Lung (tissue), 11 donors: ENCODE measurements at regions not wholly inside any gene's neighbourhood (a gene's known extent, or its start where the extent isn't known, plus 50 kb on each side); places are given as distances from the start of the nearest gene placed in this dataset.
A peak's percentile ranks its signal among the peaks of the same experiment; 100 is the strongest.

Experiments
- ATAC-seq: fragments of 200-7000 bp; cut with Tn5 transposase; one replicate; pipeline ENCODE4 v1.9.1; 2020; ENCODE audit warnings: moderate number of reproducible peaks; ENCODE audit not compliant: insufficient read depth, low FRiP score
- DNase-seq, 3 donors: peaks; one replicate each; pipeline ENCODE4 v3.0.0-alpha.2; 2013 to 2017
- H3K27ac ChIP-seq, 2 donors: one replicate each; pipeline ENCODE4 v1.5.1; 2013; ENCODE audit warnings: mild to moderate bottlenecking in 2 of 2, moderate library complexity in 2 of 2, control low read depth in 1 of 2, inconsistent platforms in 1 of 2, low read depth in 1 of 2, low read length in 1 of 2
- H3K27me3 ChIP-seq, 3 donors: one replicate each; pipeline ENCODE4 v1.5.1; 2013; ENCODE audit warnings: low read length in 2 of 3; ENCODE audit not compliant: control insufficient read depth in 3 of 3, insufficient read depth in 3 of 3
- H3K36me3 ChIP-seq, 4 donors: one replicate each; pipeline ENCODE4 v1.5.1; 2013; ENCODE audit warnings: low read length in 4 of 4, mild to moderate bottlenecking in 1 of 4, moderate library complexity in 1 of 4; ENCODE audit not compliant: control insufficient read depth in 4 of 4, insufficient read depth in 4 of 4
- H3K4me1 ChIP-seq, 5 donors: one replicate each; pipeline ENCODE4 v1.5.1; 2013; ENCODE audit warnings: low read length in 5 of 5, mild to moderate bottlenecking in 2 of 5, moderate library complexity in 1 of 5; ENCODE audit not compliant: control insufficient read depth in 5 of 5, insufficient read depth in 5 of 5
- H3K4me3 ChIP-seq: one replicate; pipeline ENCODE4 v1.5.1; 2013; ENCODE audit warnings: mild to moderate bottlenecking, control low read depth, moderate library complexity
- H3K9ac ChIP-seq, 2 donors: one replicate each; pipeline ENCODE4 v1.5.1; 2013; ENCODE audit warnings: low read length in 2 of 2, control low read depth in 1 of 2; ENCODE audit not compliant: insufficient read depth in 1 of 2
- H3K9me3 ChIP-seq, 4 donors: one replicate each; pipeline ENCODE4 v1.5.1; 2013; ENCODE audit warnings: low read length in 3 of 4, mild to moderate bottlenecking in 1 of 4, moderate library complexity in 1 of 4; ENCODE audit not compliant: control insufficient read depth in 4 of 4, insufficient read depth in 3 of 4
- CTCF ChIP-seq: IDR thresholded peaks from 2 replicates; pipeline ENCODE4 v1.5.1; 2012; ENCODE audit warnings: mild to moderate bottlenecking; ENCODE audit errors: control extremely low read depth, extremely low read depth
- WGBS, 2 donors: extraction: QIAGEN DNeasy Blood & Tissue Kit; methylation state at CpG; one replicate each; pipeline ENCODE4 v1.1.7; 2013; 5-methylcytosine and 5-hydroxymethylcytosine counted together
- donor health status: control.
- donor health status: control.
- donor health status: Bipolar disorder and iron deficiency.
- donor health status: healthy.
- donor health status: DM: yes; HTN: yes; CAD: no.

GRCh38 chrX:129000018-129000417 is 523.3 kb downstream of the SMARCA1 start:
- H3K9me3 ChIP-seq, result peaks cover 0 to 4% (median 0%) of the 10 kb centered on the region in 4 donors
- no peak overlapping the region for H3K4me3 ChIP-seq
- no peaks in the 10 kb centered on the region for H3K4me1 ChIP-seq
- DNase-seq (no peak), ATAC-seq (no peak)
- no peak overlapping the region for H3K9ac ChIP-seq
- H3K27me3 ChIP-seq, result no peaks in the 10 kb centered on the region
- no peak for TF ChIP-seq CTCF
- 39 to 44% methylated on average over 3 of the region's 3 CpGs for WGBS, 2 donors
- H3K36me3 ChIP-seq, result no peaks in the 10 kb centered on the region
- no peak overlapping the region for H3K27ac ChIP-seq

GRCh38 chrX:128992107-128992971 is 531.0 kb downstream of the SMARCA1 start:
- Histone ChIP-seq H3K36me3 (no peaks in the 10 kb centered on the region), H3K9me3 (peaks cover 0 to 13% (median 6%) of the 10 kb centered on the region in 4 donors), H3K27me3 (no peaks in the 10 kb centered on the region), H3K9ac (no peak overlapping the region), H3K4me3 (no peak overlapping the region), H3K27ac (no peak overlapping the region), H3K4me1 (no peaks in the 10 kb centered on the region)
- no peak for TF ChIP-seq CTCF
- ATAC-seq, result no peak
- 61 to 98% methylated on average over 3 to 4 of the region's 4 CpGs for WGBS, 2 donors
- no peak for DNase-seq

- H3K4me1 ChIP-seq, result no peaks in the 10 kb centered on the region
- no peaks in the 10 kb centered on the region for H3K36me3 ChIP-seq
- peak; percentile 10 to 35 (median 29) for DNase-seq
- TF ChIP-seq CTCF, result peak; percentile 6
- ATAC-seq, result no peak
- H3K27me3 ChIP-seq, result peaks cover 0 to 3% (median 0%) of the 10 kb centered on the region in 3 donors
- no peaks in the 10 kb centered on the region for H3K9me3 ChIP-seq
- no peak overlapping the region for H3K27ac ChIP-seq
- no peak overlapping the region for H3K9ac ChIP-seq
- 6 to 8% methylated on average over 3 to 6 of the region's 6 CpGs for WGBS, 2 donors
- H3K4me3 ChIP-seq, result no peak overlapping the region
Measured at GRCh38 chrX:128975745-128976144, 547.5 kb downstream of the SMARCA1 start.
